ENCODE measurements at regions not wholly inside any gene's neighbourhood (a gene's known extent, or its start where the extent isn't known, plus 50 kb on each side); places are given as distances from the start of the nearest gene placed in this dataset.

DNA sequence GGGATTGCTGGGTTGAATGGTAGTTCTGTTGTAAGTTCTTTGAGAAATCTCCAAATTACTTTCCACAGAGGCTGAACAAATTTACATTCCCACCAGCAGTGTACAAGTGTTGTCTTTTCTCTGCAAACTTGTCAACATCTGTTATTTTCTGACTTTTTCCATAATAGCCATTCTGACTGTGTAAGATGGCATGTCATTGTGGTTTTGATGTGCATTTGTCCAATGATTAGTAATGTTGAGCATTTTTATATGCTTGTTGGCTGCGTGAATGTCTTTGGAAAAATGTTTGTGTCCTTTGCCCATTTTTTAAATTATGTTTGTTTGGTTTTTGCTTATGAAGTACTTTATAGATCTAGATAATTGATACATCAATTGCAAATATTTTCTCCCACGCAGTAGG, 1025.0 kb downstream of the JRKL start:
- BruUV-seq (replicated peaks) = no TSS peak
- FAIRE-seq = no peak
- intact Hi-C loops (cut with micrococcal nuclease) (no loop called here), in situ Hi-C loops (cut with MboI) (no loop called here)
- no peaks in the 10 kb centered on the region for H3K4me1 ChIP-seq (replicated peaks in 1 of 2; ENCODE audit: control insufficient read depth in 2 of 2, insufficient read depth in 2 of 2, low read length in 2 of 2)
- no peaks in the 10 kb centered on the region for H3K79me2 ChIP-seq (ENCODE audit: control insufficient read depth, insufficient read depth, low read length)
- ATAC-seq = no peak
- DNase-seq (ENCODE audit: extremely low read depth in 1 of 4, low spot score in 3 of 4) = no peak
- no peaks in the 10 kb centered on the region; the same call in 1 of the 2 replicates for H3K9me3 ChIP-seq (replicated peaks; ENCODE audit: control insufficient read depth, insufficient read depth, low read depth, low read length)
- H3K4me2 ChIP-seq (ENCODE audit: insufficient read depth, low read length) = no peak overlapping the region
- 0% methylated on average over 2 of the region's 2 CpGs for WGBS (ENCODE audit: insufficient coverage, low coverage, missing lambda C conversion rate)
- no peak overlapping the region for H3K27ac ChIP-seq (ENCODE audit: extremely low read depth, low read depth, low read length)
- H3K9me1 ChIP-seq (ENCODE audit: control insufficient read depth, insufficient read depth, low read length) = no peaks in the 10 kb centered on the region
- no peak overlapping the region for H3K9ac ChIP-seq (ENCODE audit: insufficient read depth in 1 of 2, low read depth in 2 of 2, low read length in 2 of 2)
- H2AFZ ChIP-seq (ENCODE audit: low read depth, low read length) = no peak overlapping the region
- no peak overlapping the region for H3K4me3 ChIP-seq
- H4K20me1 ChIP-seq (replicated peaks; ENCODE audit: control insufficient read depth, insufficient read depth, low read length) = no peaks in the 10 kb centered on the region
- CTCF ChIA-PET (ENCODE audit: low intra/inter-chr PET ratio) = no interaction called here
- no peaks in the 10 kb centered on the region for H3K27me3 ChIP-seq (ENCODE audit: control insufficient read depth in 2 of 2, insufficient read depth in 2 of 2, low read length in 2 of 2)
- POLR2A ChIA-PET = no interaction called here
- H3K36me3 ChIP-seq (ENCODE audit: control insufficient read depth, insufficient read depth, low read length) = no peaks in the 10 kb centered on the region
- TF ChIP-seq NFIX (CRISPR knock-in tag; IDR thresholded peaks at IDR 0.05; ENCODE audit: low read depth) (no peak), NUFIP1 (IDR thresholded peaks at IDR 0.05; ENCODE audit: partially characterized antibody) (no peak), RERE (CRISPR knock-in tag; IDR thresholded peaks at IDR 0.05; ENCODE audit: borderline replicate concordance) (no peak), NKRF (IDR thresholded peaks at IDR 0.05; ENCODE audit: borderline replicate concordance) (no peak), ATF7 (IDR thresholded peaks at IDR 0.05) (no peak), POLR2H (tag; IDR thresholded peaks at IDR 0.05; ENCODE audit: low read depth) (no peak), ZNF639 (CRISPR knock-in tag; conservative IDR thresholded peaks at IDR 0.05 in 1 of 2, IDR thresholded peaks at IDR 0.05 in 1 of 2) (no peak), ZNF23 (CRISPR knock-in tag; IDR thresholded peaks at IDR 0.05) (no peak), NR4A1 (CRISPR knock-in tag; IDR thresholded peaks at IDR 0.05) (no peak), NR4A1 (tag; IDR thresholded peaks at IDR 0.05) (no peak), ZNF324 (CRISPR knock-in tag; IDR thresholded peaks at IDR 0.05) (no peak), BCOR (IDR thresholded peaks at IDR 0.05) (no peak)

Data from K562 (cell line).